ENCODE measurements at regions not wholly inside any gene's neighbourhood (a gene's known extent, or its start where the extent isn't known, plus 50 kb on each side); places are given as distances from the start of the nearest gene placed in this dataset.

GRCh38 chr7:81624650-81625631, 144.9 kb downstream of the HGF start:
- TF ChIP-seq CTCF (IDR thresholded peaks at IDR 0.05; ENCODE audit: unreplicated experiment): no peak
- POLR2A ChIA-PET: interaction anchor here (0.7 to 0.8 kb wide), 2 partner anchors 8 to 14 kb away, joined by 4 read pairs; no protein-coding TSS in a partner anchor
- Mint-ChIP-seq H3K27me3 (ENCODE audit: insufficient read depth, unreplicated experiment) (no peaks in the 10 kb centered on the region), H3K9me3 (ENCODE audit: unreplicated experiment) (no peaks in the 10 kb centered on the region), H3K27ac (ENCODE audit: low read depth, unreplicated experiment) (no peak overlapping the region), H3K4me3 (ENCODE audit: unreplicated experiment) (no peak overlapping the region), H3K4me1 (ENCODE audit: insufficient read depth, unreplicated experiment) (peaks cover 14% of the 10 kb centered on the region), H3K36me3 (ENCODE audit: insufficient read depth, unreplicated experiment) (no peaks in the 10 kb centered on the region)
- no peak for DNase-seq (ENCODE audit: unreplicated experiment)
- intact Hi-C loops (cut with micrococcal nuclease): no loop called here
- BruUV-seq (replicated peaks): no TSS peak
- CTCF ChIA-PET: interaction anchor here (0.6 to 1.1 kb wide), 2 partner anchors 16 to 26 kb away, joined by 3 to 5 read pairs; no protein-coding TSS in a partner anchor

- Mint-ChIP-seq H3K4me1 (ENCODE audit: insufficient read depth, unreplicated experiment) (peaks cover 14% of the 10 kb centered on the region), H3K36me3 (ENCODE audit: insufficient read depth, unreplicated experiment) (no peaks in the 10 kb centered on the region), H3K4me3 (ENCODE audit: unreplicated experiment) (no peak overlapping the region), H3K9me3 (ENCODE audit: unreplicated experiment) (no peaks in the 10 kb centered on the region), H3K27ac (ENCODE audit: low read depth, unreplicated experiment) (peak overlapping the region; percentile 93), H3K27me3 (ENCODE audit: insufficient read depth, unreplicated experiment) (no peaks in the 10 kb centered on the region)
- DNase-seq (ENCODE audit: unreplicated experiment): no peak
- TF ChIP-seq CTCF (IDR thresholded peaks at IDR 0.05; ENCODE audit: unreplicated experiment): no peak
- intact Hi-C loops (cut with micrococcal nuclease): no loop called here
- BruUV-seq (replicated peaks): no TSS peak
- ChIA-PET CTCF (interaction anchor here (0.9 kb wide), 1 partner anchor 15 kb away, joined by 5 read pairs; no protein-coding TSS in a partner anchor), POLR2A (interaction anchor here (1.2 kb wide), 1 partner anchor 15 kb away, joined by 3 read pairs; no protein-coding TSS in a partner anchor)
These were observed 145.7 kb downstream of the HGF start for GRCh38 chr7:81624021-81624592.

- no peak for TF ChIP-seq CTCF (IDR thresholded peaks at IDR 0.05; ENCODE audit: unreplicated experiment)
- DNase-seq (ENCODE audit: unreplicated experiment): peak; percentile 16
- Mint-ChIP-seq H3K27me3 (ENCODE audit: insufficient read depth, unreplicated experiment) (no peaks in the 10 kb centered on the region), H3K27ac (ENCODE audit: low read depth, unreplicated experiment) (peak overlapping the region; percentile 93), H3K4me3 (ENCODE audit: unreplicated experiment) (no peak overlapping the region), H3K4me1 (ENCODE audit: insufficient read depth, unreplicated experiment) (peaks cover 14% of the 10 kb centered on the region), H3K9me3 (ENCODE audit: unreplicated experiment) (no peaks in the 10 kb centered on the region), H3K36me3 (ENCODE audit: insufficient read depth, unreplicated experiment) (no peaks in the 10 kb centered on the region)
- CTCF ChIA-PET: interaction anchor here (0.5 to 0.9 kb wide), 4 partner anchors 16 to 1040 kb away, joined by 3 to 5 read pairs (median 3); no protein-coding TSS in a partner anchor
- POLR2A ChIA-PET: interaction anchor here (1.0 to 1.2 kb wide), 4 partner anchors 13 to 43 kb away, joined by 3 to 4 read pairs (median 4); no protein-coding TSS in a partner anchor
- intact Hi-C loops (cut with micrococcal nuclease): no loop called here
- TSS peak; percentile 75 for BruUV-seq (replicated peaks)
These were observed 146.5 kb downstream of the HGF start for GRCh38 chr7:81623251-81623855.

- no TSS peak for BruUV-seq (replicated peaks)
- TF ChIP-seq CTCF (IDR thresholded peaks at IDR 0.05; ENCODE audit: unreplicated experiment): no peak
- POLR2A ChIA-PET: no interaction called here
- CTCF ChIA-PET: interaction anchor here (0.7 kb wide), 1 partner anchor 932 kb away, joined by 4 read pairs; no protein-coding TSS in a partner anchor
- DNase-seq (ENCODE audit: unreplicated experiment): no peak
- intact Hi-C loops (cut with micrococcal nuclease): no loop called here
- H3K27ac Mint-ChIP-seq (ENCODE audit: low read depth, unreplicated experiment): peak overlapping the region; percentile 93
- no peaks in the 10 kb centered on the region for H3K36me3 Mint-ChIP-seq (ENCODE audit: insufficient read depth, unreplicated experiment)
- H3K27me3 Mint-ChIP-seq (ENCODE audit: insufficient read depth, unreplicated experiment): no peaks in the 10 kb centered on the region
- peaks cover 22% of the 10 kb centered on the region for H3K4me1 Mint-ChIP-seq (ENCODE audit: insufficient read depth, unreplicated experiment)
- H3K9me3 Mint-ChIP-seq (ENCODE audit: unreplicated experiment): no peaks in the 10 kb centered on the region
- no peak overlapping the region for H3K4me3 Mint-ChIP-seq (ENCODE audit: unreplicated experiment)
These were observed 148.0 kb downstream of the HGF start for GRCh38 chr7:81621893-81622292.
